B cell (primary cell): ENCODE measurements at regions not wholly inside any gene's neighbourhood (a gene's known extent, or its start where the extent isn't known, plus 50 kb on each side); places are given as distances from the start of the nearest gene placed in this dataset.

Experiments
- ATAC-seq: fragments of 200-7000 bp; cut with Tn5 transposase; one replicate; pipeline ENCODE4 v1.10.0; 2021; ENCODE audit warnings: low read depth, mild to moderate bottlenecking, moderate number of reproducible peaks, moderate library complexity
- CTCF ChIA-PET: fragments of 350-600 bp; sonication (Branson Sonifier 250); formaldehyde crosslinking; loops from one replicate; lab custom pipeline; 2021; ENCODE audit warnings: antibody characterized with exemption, inconsistent platforms; lab: Charles Lee
- POLR2A ChIA-PET: fragments of 350-600 bp; sonication (Branson Sonifier 250); formaldehyde crosslinking; loops from one replicate; lab custom pipeline; 2021; ENCODE audit warnings: antibody characterized with exemption; lab: Charles Lee
- DNase-seq: peaks from one replicate; pipeline ENCODE4 v3.0.0; 2013
- H2AFZ ChIP-seq: 2 replicates; pipeline ENCODE4 v1.6.1; 2012; ENCODE audit warnings: mild to moderate bottlenecking, low read depth, low read length; ENCODE audit not compliant: insufficient read depth, poor library complexity, severe bottlenecking
- H3K27ac ChIP-seq, 2 donors: 1 replicate in 1 of 2; 2 replicates in 1 of 2; pipeline ENCODE4 v1.5.1; 2012 to 2013; ENCODE audit warnings: low read length in 2 of 2, mild to moderate bottlenecking in 2 of 2, moderate library complexity in 1 of 2
- H3K27me3 ChIP-seq, 4 experiments: fragments of 200-600 bp in 1 of 4; sonication (generic) in 1 of 4; replicated peaks in 1 of 4; 1 replicate in 2 of 4; 2 replicates in 2 of 4; pipeline versions ENCODE4 v1.6.1 to v1.7.0; 2013 to 2016; ENCODE audit warnings: low read length in 3 of 4, mild to moderate bottlenecking in 2 of 4, mixed read lengths in 1 of 4, moderate library complexity in 1 of 4; ENCODE audit not compliant: insufficient read depth in 4 of 4, control insufficient read depth in 3 of 4; ENCODE audit errors: control extremely low read depth in 1 of 4
- H3K36me3 ChIP-seq, 2 experiments: replicated peaks in 1 of 2; 1 replicate in 1 of 2; 2 replicates in 1 of 2; pipeline versions ENCODE4 v1.6.1 to v1.7.1; 2013; ENCODE audit warnings: low read length in 1 of 2; ENCODE audit not compliant: insufficient read depth in 2 of 2, control insufficient read depth in 1 of 2; ENCODE audit errors: control extremely low read depth in 1 of 2, extremely low read depth in 1 of 2
- H3K4me1 ChIP-seq, 2 donors: fragments of 200-600 bp in 1 of 2; sonication (generic) in 1 of 2; 1 replicate in 1 of 2; 2 replicates in 1 of 2; pipeline versions ENCODE4 v1.5.1 to v1.6.1; 2013 to 2017; ENCODE audit warnings: low read length in 2 of 2; ENCODE audit not compliant: control insufficient read depth in 2 of 2, insufficient read depth in 2 of 2
- H3K4me2 ChIP-seq: replicated peaks from 2 replicates; pipeline ENCODE3; 2012; ENCODE audit warnings: mild to moderate bottlenecking, low read depth, low read length; ENCODE audit not compliant: poor library complexity, severe bottlenecking
- H3K4me3 ChIP-seq, 5 experiments: fragments of 200-600 bp in 1 of 5; sonication (generic) in 1 of 5; 1 replicate in 3 of 5; 2 replicates in 2 of 5; pipeline versions ENCODE4 v1.5.1 to v1.7.0; 2011 to 2016; ENCODE audit warnings: low read length in 4 of 5, mild to moderate bottlenecking in 4 of 5, low read depth in 2 of 5, control low read depth in 1 of 5, moderate library complexity in 1 of 5; ENCODE audit not compliant: insufficient read depth in 1 of 5; ENCODE audit errors: control extremely low read depth in 1 of 5, extremely low read depth in 1 of 5
- H3K79me2 ChIP-seq: fragments of 200-600 bp; sonication (generic); one replicate; pipeline ENCODE4 v1.6.0; 2016; ENCODE audit warnings: low read length; ENCODE audit not compliant: control insufficient read depth, insufficient read depth
- H3K9ac ChIP-seq: fragments of 200-600 bp; sonication (generic); 2 replicates; pipeline ENCODE4 v1.6.1; 2017; ENCODE audit warnings: mild to moderate bottlenecking, low read length, moderate library complexity
- H3K9me3 ChIP-seq, 3 donors: one replicate each; pipeline versions ENCODE4 v1.6.1 to v1.7.1; 2013; ENCODE audit warnings: low read length in 2 of 3; ENCODE audit not compliant: control insufficient read depth in 2 of 3, insufficient read depth in 1 of 3; ENCODE audit errors: control extremely low read depth in 1 of 3
- H4K20me1 ChIP-seq: 2 replicates; pipeline ENCODE4 v1.6.0; 2012; ENCODE audit warnings: mild to moderate bottlenecking, low read length; ENCODE audit not compliant: insufficient read depth, control insufficient read depth, poor library complexity, severe bottlenecking
- H3K27ac Mint-ChIP-seq: one replicate; pipeline ENCODE4 v1.8.0; 2021; ENCODE audit warnings: mixed read lengths
- H3K27me3 Mint-ChIP-seq: one replicate; pipeline ENCODE4 v1.8.0; 2021; ENCODE audit warnings: mixed read lengths
- H3K4me1 Mint-ChIP-seq: one replicate; pipeline ENCODE4 v1.8.0; 2021; ENCODE audit warnings: mixed read lengths
- H3K4me3 Mint-ChIP-seq: one replicate; pipeline ENCODE4 v1.8.0; 2021; ENCODE audit warnings: mixed read lengths
- H3K9me3 Mint-ChIP-seq: one replicate; pipeline ENCODE4 v1.8.0; 2022; ENCODE audit warnings: mixed read lengths; ENCODE audit not compliant: insufficient read depth
- CTCF ChIP-seq: fragments of 200-600 bp; IDR thresholded peaks from one replicate; pipeline ENCODE4 v1.8.0; 2022; ENCODE audit warnings: antibody characterized with exemption, mild to moderate bottlenecking
- EZH2 ChIP-seq: IDR thresholded peaks from 2 replicates; pipeline ENCODE4 v1.6.1; 2012; ENCODE audit warnings: borderline replicate concordance, low read depth, mild to moderate bottlenecking, moderate library complexity, low read length; ENCODE audit not compliant: insufficient read depth, poor library complexity, severe bottlenecking
- WGBS: methylation state at CpG from one replicate; pipeline ENCODE4 v1.1.5; 2013; ENCODE audit warnings: missing lambda C conversion rate; ENCODE audit not compliant: insufficient coverage; 5-methylcytosine and 5-hydroxymethylcytosine counted together
- intact Hi-C: fragments of 100-400 bp; cut with micrococcal nuclease; formaldehyde crosslinking; loops from one replicate; pipeline ENCODE4 v1.10.0; 2022

DNA sequence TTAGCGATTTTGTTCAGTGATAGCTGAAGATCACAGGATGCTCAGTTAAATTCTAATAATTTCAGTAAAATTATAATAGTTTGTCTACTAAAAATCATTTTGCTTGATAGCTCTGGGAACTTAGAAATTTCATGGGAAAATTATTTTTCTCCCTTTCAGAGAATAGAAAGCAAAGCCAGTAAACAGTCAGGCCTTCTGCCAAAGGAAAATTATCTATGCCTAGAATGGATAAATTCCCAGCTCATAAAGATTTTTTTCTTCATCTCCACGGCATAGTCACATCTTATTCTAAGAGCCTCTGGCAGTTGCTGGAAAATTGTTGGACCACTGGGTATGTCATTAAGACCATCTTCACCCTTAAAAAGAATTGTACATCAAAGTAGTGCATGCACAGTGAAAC is 169.6 kb upstream of the ANO3 start:
- Mint-ChIP-seq H3K4me1 (no peaks in the 10 kb centered on the region), H3K4me3 (no peak overlapping the region), H3K9me3 (no peaks in the 10 kb centered on the region), H3K27me3 (no peaks in the 10 kb centered on the region), H3K27ac (no peak overlapping the region)
- H2AFZ ChIP-seq = no peak overlapping the region
- POLR2A ChIA-PET = no interaction called here
- H3K4me3 ChIP-seq = no peak overlapping the region
- H3K9ac ChIP-seq = no peak overlapping the region
- no peaks in the 10 kb centered on the region for H3K4me1 ChIP-seq
- TF ChIP-seq EZH2 (no peak), CTCF (no peak)
- H4K20me1 ChIP-seq = no peaks in the 10 kb centered on the region
- CTCF ChIA-PET = interaction anchor here (0.6 kb wide), 2 partner anchors 61 to 181 kb away, joined by 3 to 5 read pairs; no protein-coding TSS in a partner anchor
- no peaks in the 10 kb centered on the region for H3K27me3 ChIP-seq
- no peaks in the 10 kb centered on the region for H3K36me3 ChIP-seq
- WGBS = no CpG with 5 or more reads among the region's 2 CpGs
- intact Hi-C loops = no loop called here
- H3K4me2 ChIP-seq = no peak overlapping the region
- no peak overlapping the region for H3K27ac ChIP-seq
- H3K79me2 ChIP-seq = no peaks in the 10 kb centered on the region
- H3K9me3 ChIP-seq = no peaks in the 10 kb centered on the region
- no peak for DNase-seq
- no peak for ATAC-seq

DNA sequence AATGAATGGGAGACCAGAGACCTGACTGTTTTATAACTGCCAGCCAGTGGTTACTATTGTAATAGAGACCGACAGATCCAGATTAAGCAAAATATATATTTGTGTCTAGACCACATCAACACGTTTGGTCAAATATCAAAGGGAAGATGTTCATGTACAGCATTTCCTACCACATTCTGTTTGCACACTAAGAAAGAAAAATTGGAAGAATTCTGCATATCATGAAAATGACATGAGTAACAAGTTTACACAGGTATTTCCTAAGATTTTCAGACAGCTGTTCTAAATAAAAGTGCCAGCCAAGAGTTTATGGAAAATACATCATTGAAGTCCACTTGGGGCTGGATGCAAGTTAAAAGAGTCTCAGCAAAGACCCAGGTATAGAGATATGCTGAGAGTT is 145.5 kb upstream of the ANO3 start:
- intact Hi-C loops = no loop called here

More for the DNA sequence above, 145.5 kb upstream of the ANO3 start:
- Histone ChIP-seq H4K20me1 (no peaks in the 10 kb centered on the region), H3K27me3 (no peaks in the 10 kb centered on the region), H3K4me1 (no peaks in the 10 kb centered on the region), H3K36me3 (no peaks in the 10 kb centered on the region), H3K9ac (no peak overlapping the region), H2AFZ (no peak overlapping the region), H3K9me3 (no peaks in the 10 kb centered on the region), H3K4me3 (no peak overlapping the region), H3K79me2 (no peaks in the 10 kb centered on the region), H3K27ac (no peak overlapping the region), H3K4me2 (no peak overlapping the region)
- TF ChIP-seq EZH2 = no peak
- TF ChIP-seq CTCF = no peak
- CTCF ChIA-PET = no interaction called here
- ATAC-seq (no peak), DNase-seq (no peak)
- no peaks in the 10 kb centered on the region for H3K9me3 Mint-ChIP-seq
- POLR2A ChIA-PET = no interaction called here
- H3K4me3 Mint-ChIP-seq = no peak overlapping the region
- no peaks in the 10 kb centered on the region for H3K27me3 Mint-ChIP-seq
- H3K4me1 Mint-ChIP-seq = peaks cover 8% of the 10 kb centered on the region
- WGBS = 100% methylated on average over 1 of the region's 2 CpGs
- no peak overlapping the region for H3K27ac Mint-ChIP-seq
